Hepatocyte (in vitro differentiated cells): ENCODE measurements at regions not wholly inside any gene's neighbourhood (a gene's known extent, or its start where the extent isn't known, plus 50 kb on each side); places are given as distances from the start of the nearest gene placed in this dataset.

Experiments used
- EZH2 ChIP-seq: fragments of 200-600 bp; sonication (generic); IDR thresholded peaks from 2 replicates; pipeline ENCODE4 v1.6.1; 2016; ENCODE audit warnings: antibody characterized with exemption, mild to moderate bottlenecking, borderline replicate concordance
- TF ChIP-seq, protein P1 (sequence below): fragments of 200-600 bp; sonication (generic); IDR thresholded peaks from 2 replicates; pipeline ENCODE4 v1.5.1; 2016; ENCODE audit warnings: antibody characterized with exemption, mild to moderate bottlenecking; ENCODE audit not compliant: poor library complexity

DNA sequence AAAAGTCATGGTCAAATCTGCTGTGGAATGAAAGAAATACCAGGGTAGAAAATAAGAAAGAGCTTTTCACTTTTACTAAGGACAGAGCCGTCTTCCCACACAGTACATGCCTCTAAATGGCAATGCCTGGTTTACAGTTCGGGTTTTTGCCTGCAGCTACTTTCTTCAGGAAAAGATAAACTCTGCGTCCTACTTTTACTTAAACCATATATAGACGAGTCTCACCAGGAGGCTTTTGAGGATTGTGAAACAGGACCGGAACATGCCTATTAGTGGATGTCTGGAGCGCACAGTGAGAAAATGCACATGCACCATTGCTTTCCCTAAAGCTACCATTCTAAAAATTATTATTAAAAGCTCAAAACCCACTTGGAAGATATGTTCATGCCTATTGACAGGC lies 70.5 kb downstream of the KLF6 start:
- TF ChIP-seq, protein P1, sequence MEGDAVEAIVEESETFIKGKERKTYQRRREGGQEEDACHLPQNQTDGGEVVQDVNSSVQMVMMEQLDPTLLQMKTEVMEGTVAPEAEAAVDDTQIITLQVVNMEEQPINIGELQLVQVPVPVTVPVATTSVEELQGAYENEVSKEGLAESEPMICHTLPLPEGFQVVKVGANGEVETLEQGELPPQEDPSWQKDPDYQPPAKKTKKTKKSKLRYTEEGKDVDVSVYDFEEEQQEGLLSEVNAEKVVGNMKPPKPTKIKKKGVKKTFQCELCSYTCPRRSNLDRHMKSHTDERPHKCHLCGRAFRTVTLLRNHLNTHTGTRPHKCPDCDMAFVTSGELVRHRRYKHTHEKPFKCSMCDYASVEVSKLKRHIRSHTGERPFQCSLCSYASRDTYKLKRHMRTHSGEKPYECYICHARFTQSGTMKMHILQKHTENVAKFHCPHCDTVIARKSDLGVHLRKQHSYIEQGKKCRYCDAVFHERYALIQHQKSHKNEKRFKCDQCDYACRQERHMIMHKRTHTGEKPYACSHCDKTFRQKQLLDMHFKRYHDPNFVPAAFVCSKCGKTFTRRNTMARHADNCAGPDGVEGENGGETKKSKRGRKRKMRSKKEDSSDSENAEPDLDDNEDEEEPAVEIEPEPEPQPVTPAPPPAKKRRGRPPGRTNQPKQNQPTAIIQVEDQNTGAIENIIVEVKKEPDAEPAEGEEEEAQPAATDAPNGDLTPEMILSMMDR: no peak
- no peak for TF ChIP-seq EZH2
